ENCODE measurements at regions not wholly inside any gene's neighbourhood (a gene's known extent, or its start where the extent isn't known, plus 50 kb on each side); places are given as distances from the start of the nearest gene placed in this dataset.
A peak's percentile ranks its signal among the peaks of the same experiment; 100 is the strongest.

- peaks cover 0 to 22% (median 3%) of the 10 kb centered on the region in 4 donors for H3K4me1 ChIP-seq (ENCODE audit: control insufficient read depth in 4 of 4, insufficient read depth in 4 of 4, low read length in 3 of 4)
- DNase-seq (ENCODE audit: low spot score): no peak
- H3K9me3 ChIP-seq (ENCODE audit: control insufficient read depth in 4 of 4, low read length in 3 of 4): no peaks in the 10 kb centered on the region
- no peaks in the 10 kb centered on the region for H3K27me3 ChIP-seq (ENCODE audit: control insufficient read depth in 4 of 4, insufficient read depth in 4 of 4, low read length in 3 of 4)
- WGBS: 38% methylated on average over 4 of the region's 4 CpGs
- peak overlapping the region; percentile 5 to 25 for H3K9ac ChIP-seq (ENCODE audit: low read depth in 1 of 2, low read length in 2 of 2)
- H3K4me3 ChIP-seq (ENCODE audit: low read depth in 1 of 3, low read length in 3 of 3): no peak overlapping the region
- TF ChIP-seq HNF4G (IDR thresholded peaks at IDR 0.05): peak; percentile 68
- peak; percentile 19 to 30 for TF ChIP-seq RXRA (IDR thresholded peaks at IDR 0.05)
- peak; percentile 37 for TF ChIP-seq YY1 (IDR thresholded peaks at IDR 0.05)
- TF ChIP-seq SP1 (IDR thresholded peaks at IDR 0.05): peak; percentile 70
- TF ChIP-seq JUND (IDR thresholded peaks at IDR 0.05): peak; percentile 16 to 26
- TF ChIP-seq, protein P1, sequence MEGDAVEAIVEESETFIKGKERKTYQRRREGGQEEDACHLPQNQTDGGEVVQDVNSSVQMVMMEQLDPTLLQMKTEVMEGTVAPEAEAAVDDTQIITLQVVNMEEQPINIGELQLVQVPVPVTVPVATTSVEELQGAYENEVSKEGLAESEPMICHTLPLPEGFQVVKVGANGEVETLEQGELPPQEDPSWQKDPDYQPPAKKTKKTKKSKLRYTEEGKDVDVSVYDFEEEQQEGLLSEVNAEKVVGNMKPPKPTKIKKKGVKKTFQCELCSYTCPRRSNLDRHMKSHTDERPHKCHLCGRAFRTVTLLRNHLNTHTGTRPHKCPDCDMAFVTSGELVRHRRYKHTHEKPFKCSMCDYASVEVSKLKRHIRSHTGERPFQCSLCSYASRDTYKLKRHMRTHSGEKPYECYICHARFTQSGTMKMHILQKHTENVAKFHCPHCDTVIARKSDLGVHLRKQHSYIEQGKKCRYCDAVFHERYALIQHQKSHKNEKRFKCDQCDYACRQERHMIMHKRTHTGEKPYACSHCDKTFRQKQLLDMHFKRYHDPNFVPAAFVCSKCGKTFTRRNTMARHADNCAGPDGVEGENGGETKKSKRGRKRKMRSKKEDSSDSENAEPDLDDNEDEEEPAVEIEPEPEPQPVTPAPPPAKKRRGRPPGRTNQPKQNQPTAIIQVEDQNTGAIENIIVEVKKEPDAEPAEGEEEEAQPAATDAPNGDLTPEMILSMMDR (IDR thresholded peaks at IDR 0.05; ENCODE audit: low read depth, low read length, missing input control): no peak
- TF ChIP-seq NR2F2 (IDR thresholded peaks at IDR 0.05): peak; percentile 49
- TF ChIP-seq HNF4A (conservative IDR thresholded peaks at IDR 0.05): peak; percentile 70 to 84
- TF ChIP-seq FOXA2 (IDR thresholded peaks at IDR 0.05): no peak
- peak overlapping the region; percentile 13 to 36 for H3K27ac ChIP-seq (ENCODE audit: low read depth in 1 of 2, low read length in 2 of 2)
- peaks cover 0 to 4% (median 0%) of the 10 kb centered on the region in 4 donors for H3K36me3 ChIP-seq (ENCODE audit: control insufficient read depth in 4 of 4, insufficient read depth in 3 of 4, low read depth in 1 of 4, low read length in 3 of 4)
These were observed 115.7 kb downstream of the OGFRL1 start for GRCh38 chr6:71404145-71404966.

DNA sequence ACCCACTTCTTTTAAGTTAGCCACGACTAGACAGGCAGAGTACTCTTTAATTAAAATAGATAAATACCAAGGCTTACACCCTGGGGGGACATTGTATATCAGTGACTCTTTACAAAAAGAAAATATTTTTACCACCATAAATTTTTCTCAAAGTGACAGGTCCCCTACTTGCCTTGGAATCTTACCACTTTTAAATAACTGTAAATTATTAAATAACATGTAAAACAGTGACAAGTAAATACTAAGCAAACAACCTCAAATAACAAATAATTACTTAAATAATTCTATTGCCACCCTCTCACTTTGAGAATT lies 116.3 kb downstream of the OGFRL1 start:
- H3K4me1 ChIP-seq (ENCODE audit: control insufficient read depth in 4 of 4, insufficient read depth in 4 of 4, low read length in 3 of 4): peaks cover 0 to 26% (median 3%) of the 10 kb centered on the region in 4 donors
- TF ChIP-seq YY1 (IDR thresholded peaks at IDR 0.05) (peak; percentile 4), RXRA (IDR thresholded peaks at IDR 0.05) (no peak), ZBTB33 (IDR thresholded peaks at IDR 0.05) (no peak), HNF4G (IDR thresholded peaks at IDR 0.05) (no peak), HNF4A (conservative IDR thresholded peaks at IDR 0.05) (no peak), NR2F2 (IDR thresholded peaks at IDR 0.05) (no peak)
- H3K27me3 ChIP-seq (ENCODE audit: control insufficient read depth in 4 of 4, insufficient read depth in 4 of 4, low read length in 3 of 4): no peaks in the 10 kb centered on the region
- H3K4me3 ChIP-seq (ENCODE audit: low read depth in 1 of 3, low read length in 3 of 3): no peak overlapping the region
- WGBS: 30% methylated on average over 1 of the region's 1 CpG
- no peak overlapping the region for H3K27ac ChIP-seq (ENCODE audit: low read depth in 1 of 2, low read length in 2 of 2)
- H3K9ac ChIP-seq (ENCODE audit: low read depth in 1 of 2, low read length in 2 of 2): no peak overlapping the region
- DNase-seq (ENCODE audit: low spot score): no peak
- no peaks in the 10 kb centered on the region for H3K9me3 ChIP-seq (ENCODE audit: control insufficient read depth in 4 of 4, low read length in 3 of 4)
- peaks cover 0 to 4% (median 0%) of the 10 kb centered on the region in 4 donors for H3K36me3 ChIP-seq (ENCODE audit: control insufficient read depth in 4 of 4, insufficient read depth in 3 of 4, low read depth in 1 of 4, low read length in 3 of 4)

GRCh38 chr6:71405416-71405815 lies 116.8 kb downstream of the OGFRL1 start:
- H3K27me3 ChIP-seq (ENCODE audit: control insufficient read depth in 4 of 4, insufficient read depth in 4 of 4, low read length in 3 of 4): no peaks in the 10 kb centered on the region
- no peak overlapping the region for H3K4me3 ChIP-seq (ENCODE audit: low read depth in 1 of 3, low read length in 3 of 3)
- no peak for DNase-seq (ENCODE audit: low spot score)
- H3K9me3 ChIP-seq (ENCODE audit: control insufficient read depth in 4 of 4, low read length in 3 of 4): no peaks in the 10 kb centered on the region
- no peak overlapping the region for H3K9ac ChIP-seq (ENCODE audit: low read depth in 1 of 2, low read length in 2 of 2)
- 74% methylated on average over 1 of the region's 1 CpG for WGBS
- peaks cover 0 to 26% (median 4%) of the 10 kb centered on the region in 4 donors for H3K4me1 ChIP-seq (ENCODE audit: control insufficient read depth in 4 of 4, insufficient read depth in 4 of 4, low read length in 3 of 4)
- no peak overlapping the region for H3K27ac ChIP-seq (ENCODE audit: low read depth in 1 of 2, low read length in 2 of 2)
- H3K36me3 ChIP-seq (ENCODE audit: control insufficient read depth in 4 of 4, insufficient read depth in 3 of 4, low read depth in 1 of 4, low read length in 3 of 4): peaks cover 0 to 4% (median 0%) of the 10 kb centered on the region in 4 donors
- TF ChIP-seq YY1 (IDR thresholded peaks at IDR 0.05) (no peak), SP1 (IDR thresholded peaks at IDR 0.05) (no peak), FOXA1 (IDR thresholded peaks at IDR 0.05) (no peak), RAD21 (IDR thresholded peaks at IDR 0.05) (no peak), GABPA (IDR thresholded peaks at IDR 0.05 in 1 of 2, conservative IDR thresholded peaks at IDR 0.05 in 1 of 2) (no peak), ZBTB33 (IDR thresholded peaks at IDR 0.05) (no peak)
- TF ChIP-seq, protein P1 (IDR thresholded peaks at IDR 0.05; ENCODE audit: low read depth, low read length, missing input control): no peak
- TF ChIP-seq, protein P2, sequence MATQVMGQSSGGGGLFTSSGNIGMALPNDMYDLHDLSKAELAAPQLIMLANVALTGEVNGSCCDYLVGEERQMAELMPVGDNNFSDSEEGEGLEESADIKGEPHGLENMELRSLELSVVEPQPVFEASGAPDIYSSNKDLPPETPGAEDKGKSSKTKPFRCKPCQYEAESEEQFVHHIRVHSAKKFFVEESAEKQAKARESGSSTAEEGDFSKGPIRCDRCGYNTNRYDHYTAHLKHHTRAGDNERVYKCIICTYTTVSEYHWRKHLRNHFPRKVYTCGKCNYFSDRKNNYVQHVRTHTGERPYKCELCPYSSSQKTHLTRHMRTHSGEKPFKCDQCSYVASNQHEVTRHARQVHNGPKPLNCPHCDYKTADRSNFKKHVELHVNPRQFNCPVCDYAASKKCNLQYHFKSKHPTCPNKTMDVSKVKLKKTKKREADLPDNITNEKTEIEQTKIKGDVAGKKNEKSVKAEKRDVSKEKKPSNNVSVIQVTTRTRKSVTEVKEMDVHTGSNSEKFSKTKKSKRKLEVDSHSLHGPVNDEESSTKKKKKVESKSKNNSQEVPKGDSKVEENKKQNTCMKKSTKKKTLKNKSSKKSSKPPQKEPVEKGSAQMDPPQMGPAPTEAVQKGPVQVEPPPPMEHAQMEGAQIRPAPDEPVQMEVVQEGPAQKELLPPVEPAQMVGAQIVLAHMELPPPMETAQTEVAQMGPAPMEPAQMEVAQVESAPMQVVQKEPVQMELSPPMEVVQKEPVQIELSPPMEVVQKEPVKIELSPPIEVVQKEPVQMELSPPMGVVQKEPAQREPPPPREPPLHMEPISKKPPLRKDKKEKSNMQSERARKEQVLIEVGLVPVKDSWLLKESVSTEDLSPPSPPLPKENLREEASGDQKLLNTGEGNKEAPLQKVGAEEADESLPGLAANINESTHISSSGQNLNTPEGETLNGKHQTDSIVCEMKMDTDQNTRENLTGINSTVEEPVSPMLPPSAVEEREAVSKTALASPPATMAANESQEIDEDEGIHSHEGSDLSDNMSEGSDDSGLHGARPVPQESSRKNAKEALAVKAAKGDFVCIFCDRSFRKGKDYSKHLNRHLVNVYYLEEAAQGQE (IDR thresholded peaks at IDR 0.05): no peak

Data from liver (tissue), 8 donors.